HepG2 (cell line): ENCODE measurements at regions not wholly inside any gene's neighbourhood (a gene's known extent, or its start where the extent isn't known, plus 50 kb on each side); places are given as distances from the start of the nearest gene placed in this dataset.

ENCODE experiments used
- ATAC-seq: fragments of 200-7000 bp; cut with Tn5 transposase; 3 replicates; pipeline ENCODE4 v1.9.1; 2020; ENCODE audit warnings: mild to moderate bottlenecking, moderate library complexity
- BruUV-seq: library from RNA; stranded (reverse); fragments of 400-500 nt; replicated peaks from 2 replicates; lab custom pipeline; 2021; lab: Mats Ljungman, UMichigan
- CTCF ChIA-PET: fragments of 300-600 bp; formaldehyde crosslinking; extraction: SDS; loops from one replicate; lab custom pipeline; 2021; ENCODE audit warnings: low total read pairs, inconsistent platforms, low intra/inter-chr PET ratio; lab: Yijun Ruan, JAX
- POLR2A ChIA-PET: fragments of 350-600 bp; sonication (Branson Sonifier 250); formaldehyde crosslinking; loops from one replicate; lab custom pipeline; 2020; ENCODE audit warnings: antibody characterized with exemption, inconsistent platforms; lab: Yijun Ruan, JAX
- DNase-seq: peaks from one replicate; pipeline ENCODE4 v3.0.0-alpha.2; 2015; ENCODE audit warnings: low spot score
- FAIRE-seq: peaks from 3 replicates; lab custom pipeline; 2011; peaks lifted over from hg19 to GRCh38; lab: Jason Lieb, UNC
- H2AFZ ChIP-seq: one replicate; pipeline ENCODE4 v1.6.1; 2011; ENCODE audit warnings: low read length, inconsistent platforms
- H3K27ac ChIP-seq: fragments of 300-600 bp; 3 replicates; pipeline ENCODE4 v1.8.0; 2011; ENCODE audit warnings: mixed run types, mild to moderate bottlenecking, mixed read lengths, low read length, inconsistent platforms; ENCODE audit not compliant: insufficient read depth; ENCODE audit errors: extremely low read length
- H3K27me3 ChIP-seq, 2 experiments: fragments of 200-600 bp in 1 of 2; 2 replicates in 1 of 2; 3 replicates in 1 of 2; pipeline versions ENCODE4 v1.6.0 to v1.8.0; 2011; ENCODE audit warnings: low read length in 2 of 2, mild to moderate bottlenecking in 2 of 2, moderate library complexity in 2 of 2, inconsistent platforms in 1 of 2; ENCODE audit not compliant: insufficient read depth in 2 of 2, control insufficient read depth in 1 of 2
- H3K36me3 ChIP-seq, 2 experiments: fragments of 200-600 bp in 1 of 2; replicated peaks in 1 of 2; 2 replicates in 1 of 2; 3 replicates in 1 of 2; pipeline versions ENCODE4 v1.5.1 to v1.8.0; 2011; ENCODE audit warnings: low read length in 2 of 2, inconsistent platforms in 1 of 2; ENCODE audit not compliant: insufficient read depth in 2 of 2, control insufficient read depth in 1 of 2
- H3K4me1 ChIP-seq: 2 replicates; pipeline ENCODE4 v1.5.1; 2012; ENCODE audit warnings: low read length, inconsistent platforms; ENCODE audit not compliant: insufficient read depth
- H3K4me2 ChIP-seq: 2 replicates; pipeline ENCODE4 v1.6.0; 2011; ENCODE audit warnings: low read depth, low read length, inconsistent platforms
- H3K4me3 ChIP-seq, 3 experiments: fragments of 200-600 bp in 1 of 3; sonication (generic), shearing (Covaris generic) in 1 of 3; replicated peaks in 1 of 3; 2 replicates each; pipeline ENCODE4 v1.5.1; 2011 to 2016; ENCODE audit warnings: low read length in 3 of 3, inconsistent platforms in 2 of 3, low read depth in 2 of 3, mild to moderate bottlenecking in 2 of 3, control low read depth in 1 of 3, mixed read lengths in 1 of 3; ENCODE audit not compliant: insufficient read depth in 1 of 3
- H3K79me2 ChIP-seq: one replicate; pipeline ENCODE4 v1.6.1; 2011; ENCODE audit warnings: low read length, inconsistent platforms; ENCODE audit not compliant: insufficient read depth
- H3K9ac ChIP-seq: 2 replicates; pipeline ENCODE4 v1.6.0; 2011; ENCODE audit warnings: mild to moderate bottlenecking, low read depth, low read length, inconsistent platforms; ENCODE audit not compliant: insufficient read depth
- H3K9me3 ChIP-seq: 2 replicates; pipeline ENCODE4 v1.5.1; 2012; ENCODE audit warnings: mild to moderate bottlenecking, low read length
- H4K20me1 ChIP-seq: 2 replicates; pipeline ENCODE4 v1.6.0; 2011; ENCODE audit warnings: inconsistent platforms, mild to moderate bottlenecking, low read length, moderate library complexity; ENCODE audit not compliant: insufficient read depth
- BRD4 ChIP-seq: sonication (generic); formaldehyde crosslinking; IDR thresholded peaks from 2 replicates; pipeline ENCODE4 v1.4.0; 2020; ENCODE audit warnings: missing genetic modification reagents
- ESRRA ChIP-seq: sonication (generic); formaldehyde crosslinking; IDR thresholded peaks from 2 replicates; pipeline ENCODE4 v1.5.1; 2020; ENCODE audit warnings: mild to moderate bottlenecking, low read depth, missing genetic modification reagents
- GLMP ChIP-seq: sonication (generic); formaldehyde crosslinking; IDR thresholded peaks from 2 replicates; pipeline ENCODE4 v1.9.0; 2021; ENCODE audit warnings: missing genetic modification reagents, mild to moderate bottlenecking, borderline replicate concordance
- HBP1 ChIP-seq: IDR thresholded peaks from 2 replicates; pipeline ENCODE4 v1.6.1; 2016; ENCODE audit warnings: low read depth, control low read depth
- HNRNPUL1 ChIP-seq: fragments of 200-400 bp; formaldehyde crosslinking; IDR thresholded peaks from 2 replicates; pipeline ENCODE4 v1.6.1; 2017; ENCODE audit warnings: low read depth, mild to moderate bottlenecking, low read length, moderate library complexity
- HOMEZ ChIP-seq: IDR thresholded peaks from 2 replicates; pipeline ENCODE4 v1.6.1; 2016; ENCODE audit warnings: low read depth
- HOXA9 ChIP-seq: sonication (generic); formaldehyde crosslinking; IDR thresholded peaks from 2 replicates; pipeline ENCODE4 v1.8.1; 2022; ENCODE audit warnings: missing genetic modification reagents, mild to moderate bottlenecking, moderate library complexity, borderline replicate concordance
- KLF9 ChIP-seq: IDR thresholded peaks from 2 replicates; pipeline ENCODE4 v1.6.1; 2016; ENCODE audit warnings: low read depth
- NFIC ChIP-seq: IDR thresholded peaks from 2 replicates; pipeline ENCODE4 v1.6.1; 2012; ENCODE audit warnings: mild to moderate bottlenecking, low read length, inconsistent platforms
- TEAD3 ChIP-seq: optimal IDR thresholded peaks from 2 replicates; pipeline ENCODE3; 2016; ENCODE audit warnings: borderline replicate concordance
- ZBTB21 ChIP-seq: sonication (generic); formaldehyde crosslinking; IDR thresholded peaks from 2 replicates; pipeline ENCODE4 v1.4.0; 2020; ENCODE audit warnings: missing genetic modification reagents
- ZFAT ChIP-seq: sonication (generic); formaldehyde crosslinking; conservative IDR thresholded peaks from 2 replicates; pipeline ENCODE4 v1.8.1; 2023; ENCODE audit warnings: missing genetic modification reagents, inconsistent platforms
- ZFP1 ChIP-seq: IDR thresholded peaks from 2 replicates; pipeline ENCODE4 v1.6.1; 2016
- ZMYM2 ChIP-seq: sonication (generic); formaldehyde crosslinking; IDR thresholded peaks from 2 replicates; pipeline ENCODE4 v1.8.0; 2022; ENCODE audit warnings: mild to moderate bottlenecking, missing genetic modification reagents
- ZNF264 ChIP-seq: sonication (generic); formaldehyde crosslinking; IDR thresholded peaks from 2 replicates; pipeline ENCODE4 v1.4.0; 2020; ENCODE audit warnings: missing genetic modification reagents
- ZNF317 ChIP-seq: sonication (generic); formaldehyde crosslinking; IDR thresholded peaks from 2 replicates; pipeline ENCODE4 v1.5.0; 2020; ENCODE audit warnings: mild to moderate bottlenecking, missing genetic modification reagents
- ZNF576 ChIP-seq: sonication (generic); formaldehyde crosslinking; IDR thresholded peaks from 2 replicates; pipeline ENCODE4 v1.4.0; 2020; ENCODE audit warnings: mild to moderate bottlenecking, missing genetic modification reagents
- whole genome bisulfite sequencing: methylation state at CpG from one replicate; pipeline ENCODE4 v1.1.6; 2017; ENCODE audit warnings: low lambda C conversion rate; 5-methylcytosine and 5-hydroxymethylcytosine counted together
- in situ Hi-C: cut with HindIII; loops from 2 replicates; pipeline ENCODE4 v1.10.0; 2017; ENCODE audit warnings: low pct_unique_long_range_greater_than_20kb; ENCODE audit not compliant: extremely low pct_ligation_motif_present
- intact Hi-C: fragments of 100-400 bp; cut with micrococcal nuclease; formaldehyde crosslinking; loops from one replicate; pipeline ENCODE4 v1.10.0; 2022; ENCODE audit not compliant: unreplicated experiment

GRCh38 chr3:116927918-116928317, 218.3 kb downstream of the TUSC7 start:
- DNase-seq (no peak), FAIRE-seq (no peak), ATAC-seq (no peak)
- Histone ChIP-seq H4K20me1 (no peaks in the 10 kb centered on the region), H3K4me1 (no peaks in the 10 kb centered on the region), H2AFZ (no peak overlapping the region), H3K27me3 (no peaks in the 10 kb centered on the region), H3K27ac (no peak overlapping the region), H3K4me3 (no peak overlapping the region), H3K36me3 (no peaks in the 10 kb centered on the region), H3K79me2 (no peaks in the 10 kb centered on the region), H3K9ac (no peak overlapping the region), H3K4me2 (no peak overlapping the region), H3K9me3 (no peaks in the 10 kb centered on the region)
- TF ChIP-seq ZMYM2 (CRISPR knock-in tag) (no peak), ZNF317 (CRISPR knock-in tag) (no peak), ZNF576 (CRISPR knock-in tag) (no peak), TEAD3 (CRISPR knock-in tag) (no peak), ZFAT (CRISPR knock-in tag) (no peak), HOMEZ (no peak), ZBTB21 (no peak), BRD4 (CRISPR knock-in tag) (no peak), KLF9 (no peak), ESRRA (CRISPR knock-in tag) (no peak), HOXA9 (no peak), HNRNPUL1 (no peak), GLMP (CRISPR knock-in tag) (no peak), NFIC (no peak), HBP1 (no peak), ZNF264 (CRISPR knock-in tag) (no peak), ZFP1 (CRISPR knock-in tag) (no peak)
- intact Hi-C loops, result no loop called here
- no TSS peak for BruUV-seq
- in situ Hi-C loops, result no loop called here
- ChIA-PET CTCF (no interaction called here), POLR2A (no interaction called here)
- no CpG with 5 or more reads among the region's 4 CpGs for WGBS
